GM19455 (cell line): ENCODE measurements at regions not wholly inside any gene's neighbourhood (a gene's known extent, or its start where the extent isn't known, plus 50 kb on each side); places are given as distances from the start of the nearest gene placed in this dataset.

Experiments used
- ATAC-seq: cut with Tn5 transposase; IDR thresholded peaks from one replicate; pipeline ENCODE4 v1.9.1; 2021; ENCODE audit not compliant: unreplicated experiment

DNA sequence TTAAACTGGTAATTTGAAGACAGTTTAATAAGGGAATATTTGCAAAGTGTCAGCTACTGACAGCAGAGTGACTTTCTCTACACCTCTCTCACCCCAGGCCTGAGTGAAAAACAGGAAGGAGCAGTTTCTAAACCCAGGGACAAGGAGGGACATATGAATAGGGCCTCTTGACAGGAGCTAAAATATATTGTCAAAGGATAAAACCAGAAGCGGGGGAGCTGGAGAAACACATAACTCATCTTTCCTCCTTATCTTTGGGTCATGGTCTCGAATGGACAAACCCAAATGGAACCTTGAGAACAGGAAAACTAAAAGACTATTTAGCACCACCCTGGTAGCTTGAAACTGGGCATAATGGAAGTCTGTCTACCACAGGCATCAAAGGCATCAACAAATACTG, 197.5 kb upstream of the FOXA2 start:
- no peak for ATAC-seq

DNA sequence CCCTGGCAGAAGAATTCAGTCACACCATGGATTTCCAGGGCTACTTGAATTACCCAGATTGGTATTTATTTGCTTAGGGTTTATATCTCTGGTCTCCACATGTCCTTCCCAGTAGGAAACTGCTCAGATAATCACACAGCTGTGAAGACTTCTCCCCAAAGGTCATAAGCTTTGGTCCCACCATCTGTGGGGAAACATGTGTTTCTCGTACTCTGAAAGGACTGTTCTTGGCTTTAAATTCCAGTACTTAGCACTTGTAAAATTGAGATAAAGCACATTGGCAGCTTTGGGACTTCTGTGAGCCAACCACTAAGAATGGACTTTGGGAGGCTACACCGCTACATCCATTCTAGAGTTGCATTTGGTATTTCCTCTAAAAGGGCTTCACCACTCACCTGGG, 205.3 kb upstream of the FOXA2 start:
- ATAC-seq = no peak

DNA sequence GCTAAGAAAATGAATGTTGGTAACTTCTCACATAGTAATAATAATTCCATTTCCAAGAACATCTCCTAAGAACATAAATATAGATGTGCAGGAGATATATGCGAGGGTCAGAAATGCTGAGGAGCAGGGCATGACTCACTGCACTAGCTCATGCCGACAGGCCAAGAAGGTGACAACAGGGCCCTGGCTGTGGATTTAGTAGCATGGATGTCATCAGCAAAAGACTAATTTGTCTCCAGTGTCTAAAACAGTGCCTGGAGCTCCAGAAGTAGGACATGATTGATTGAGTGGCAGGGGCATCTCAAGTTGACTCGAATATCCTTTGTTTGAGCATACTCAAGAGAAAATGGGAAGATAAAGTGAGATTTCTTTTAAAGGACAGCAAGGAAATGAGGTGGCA, 207.0 kb upstream of the FOXA2 start:
- no peak for ATAC-seq

DNA sequence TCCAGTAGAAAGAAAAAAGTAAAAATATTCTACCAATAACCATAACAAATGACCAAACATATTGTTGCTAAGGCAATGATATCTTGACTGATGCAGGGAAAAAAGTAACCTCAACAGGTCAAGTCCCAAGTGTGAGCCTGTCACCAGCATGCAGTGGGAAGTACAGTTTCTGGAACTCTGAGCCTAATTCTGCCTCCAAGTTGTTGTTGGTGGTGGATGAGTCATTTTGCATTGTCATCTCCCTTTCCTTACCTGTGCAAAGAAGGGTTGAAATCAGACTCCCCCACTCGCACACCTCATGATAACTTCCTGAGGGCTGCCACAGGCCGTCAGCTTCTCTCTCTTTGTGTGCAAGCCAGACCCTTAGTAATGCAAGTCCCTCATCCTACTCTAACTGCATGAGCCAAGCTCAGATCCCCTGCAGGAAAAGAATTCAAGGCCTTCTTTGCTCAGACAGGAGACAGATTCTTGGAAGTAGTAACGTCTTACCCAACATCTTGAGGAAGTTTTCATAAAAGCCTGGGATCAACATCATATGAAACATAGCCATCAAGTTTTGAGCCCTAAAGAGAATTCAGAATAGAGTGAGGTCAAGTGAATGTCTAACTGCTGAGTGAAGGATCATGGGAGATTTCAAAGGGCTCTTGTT, 207.6 kb upstream of the FOXA2 start:
- ATAC-seq = no peak

DNA sequence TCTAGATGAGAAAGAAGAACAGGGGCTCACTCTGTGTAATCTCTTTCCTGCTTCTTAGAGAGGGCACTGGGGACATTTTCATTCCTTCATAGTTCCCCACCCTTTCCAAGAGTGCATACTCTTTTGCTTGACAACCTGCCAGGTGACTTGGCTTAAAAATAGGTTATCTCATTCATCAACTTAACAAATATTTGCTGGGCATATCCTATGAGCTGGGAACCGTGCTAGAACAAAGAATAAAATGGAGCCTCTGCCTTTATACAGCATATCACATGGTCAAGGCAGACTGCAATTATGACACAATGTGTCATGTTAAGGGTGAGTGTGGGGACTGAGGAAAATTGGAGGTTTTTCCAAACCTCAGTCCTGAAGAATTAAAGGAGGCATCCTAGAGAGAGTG, 209.8 kb upstream of the FOXA2 start:
- ATAC-seq = no peak

DNA sequence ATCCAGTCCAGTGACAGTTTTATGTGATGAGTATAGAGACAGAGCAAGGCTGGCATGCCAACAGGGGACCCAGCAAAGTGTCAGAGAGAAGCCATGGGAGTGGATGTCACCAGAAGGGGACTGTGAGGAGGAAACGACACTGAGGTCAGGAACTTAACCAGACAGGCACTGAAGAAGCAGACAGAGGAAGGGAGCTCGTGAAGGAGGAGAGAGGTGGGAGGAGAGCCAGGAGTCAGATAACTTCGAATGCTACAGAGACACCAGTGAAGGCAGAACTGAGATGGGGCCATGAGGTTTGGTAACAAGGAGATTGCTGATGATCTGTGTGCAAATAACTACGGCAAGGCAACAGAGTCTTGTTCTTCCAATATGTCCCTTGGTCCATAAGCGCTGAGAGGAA, 211.1 kb upstream of the FOXA2 start:
- ATAC-seq = no peak

DNA sequence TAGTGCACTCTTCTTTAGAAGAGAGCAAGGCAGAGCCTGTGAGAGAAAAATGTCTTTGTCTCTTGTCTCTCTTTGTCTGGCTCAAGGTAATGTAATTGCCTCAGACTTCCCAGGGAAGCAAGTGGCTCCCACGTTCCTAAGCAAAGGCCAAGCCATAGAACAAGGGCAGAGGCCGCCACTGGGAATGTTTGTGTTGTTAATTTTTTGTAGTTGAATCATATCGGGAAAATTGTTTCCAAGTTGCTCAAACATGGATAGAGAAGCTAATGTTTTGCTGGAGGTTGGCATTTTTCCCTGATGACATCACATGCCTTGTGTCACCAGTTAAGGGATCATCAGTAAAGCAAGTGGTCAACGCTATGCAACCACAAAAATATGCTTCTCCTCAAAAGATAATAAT, 211.5 kb upstream of the FOXA2 start:
- no peak for ATAC-seq

DNA sequence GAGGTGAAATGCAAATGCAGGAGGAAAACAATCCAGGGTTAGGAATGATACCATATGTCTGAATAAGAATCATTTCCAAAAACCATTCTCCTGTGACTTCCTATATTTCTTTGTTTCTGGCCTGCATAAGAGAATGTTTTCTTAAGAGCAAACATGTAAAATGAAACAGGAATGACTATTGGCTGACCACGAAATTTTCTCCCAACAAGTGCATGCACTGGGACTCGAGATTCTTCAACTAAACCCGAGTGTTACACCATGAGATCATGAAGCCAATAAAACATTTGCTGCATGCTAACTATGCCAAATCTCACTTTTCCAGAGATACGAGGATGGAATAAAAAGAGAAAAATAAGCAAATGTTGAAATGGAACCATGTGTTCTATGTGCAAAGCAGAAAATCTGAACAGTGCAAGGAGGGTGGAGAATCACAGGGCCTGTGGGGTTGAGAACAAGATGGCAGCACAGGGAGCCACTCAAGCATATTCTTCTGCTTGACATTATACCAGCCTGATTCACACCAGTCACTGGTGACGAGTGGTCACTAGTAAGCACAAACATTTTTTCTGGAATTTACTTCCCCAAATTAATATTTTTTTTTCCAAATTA, 212.2 kb upstream of the FOXA2 start:
- no peak for ATAC-seq

DNA sequence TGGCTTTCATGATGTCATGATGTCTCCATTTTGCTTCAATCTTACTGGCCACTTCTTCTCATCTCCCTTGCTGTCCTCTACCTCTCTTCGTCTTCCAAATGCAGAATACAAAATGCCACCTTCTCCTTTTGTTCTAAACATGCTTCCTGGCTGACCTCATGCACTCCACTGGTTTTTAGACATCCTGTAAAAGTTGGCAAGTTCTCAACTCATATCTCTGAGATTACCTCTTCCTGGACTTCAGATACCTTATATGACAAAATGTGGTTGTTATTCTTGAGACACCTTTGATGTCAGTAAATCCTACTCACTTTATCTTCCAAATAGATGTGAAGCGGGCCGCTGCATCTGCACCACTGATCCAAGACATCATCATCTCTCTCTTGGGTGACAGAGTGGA, 212.7 kb upstream of the FOXA2 start:
- no peak for ATAC-seq

DNA sequence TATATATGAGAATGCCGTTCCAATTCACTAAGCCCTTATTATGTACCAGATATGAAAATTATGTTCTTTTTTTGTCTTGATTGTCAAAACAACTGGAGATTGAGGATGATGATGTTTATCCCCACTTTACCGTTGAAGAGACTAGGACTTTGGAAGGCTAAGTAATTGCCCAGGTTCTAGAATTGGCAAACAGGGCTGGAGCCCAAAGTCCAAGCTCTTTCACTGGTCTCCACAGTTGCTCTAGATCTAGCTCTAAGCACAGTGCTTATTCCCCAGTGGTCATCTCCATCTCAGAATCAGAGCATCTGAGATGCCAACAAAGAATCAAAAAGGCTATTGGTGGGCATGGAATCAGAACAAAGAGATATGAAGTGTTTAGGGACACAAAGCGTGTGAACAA, 215.3 kb upstream of the FOXA2 start:
- ATAC-seq = no peak

DNA sequence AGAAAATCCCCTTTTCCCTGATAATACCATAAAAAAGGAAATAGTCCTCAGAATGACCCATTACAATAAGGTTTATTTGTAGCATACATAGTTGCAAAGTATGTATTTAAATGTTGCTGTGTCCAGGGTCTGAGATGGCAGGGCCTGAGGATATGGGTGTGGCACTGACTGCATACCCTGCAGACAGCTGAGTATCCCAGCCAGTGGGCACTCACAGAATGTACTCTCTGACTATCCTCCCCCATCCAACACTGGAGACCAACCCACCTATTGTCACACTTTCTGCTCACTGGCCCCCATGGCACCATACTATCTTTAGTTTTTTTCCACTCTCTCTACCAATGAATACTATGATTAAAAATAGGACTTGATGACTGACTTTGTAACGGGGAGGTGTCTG, 215.8 kb upstream of the FOXA2 start:
- no peak for ATAC-seq

DNA sequence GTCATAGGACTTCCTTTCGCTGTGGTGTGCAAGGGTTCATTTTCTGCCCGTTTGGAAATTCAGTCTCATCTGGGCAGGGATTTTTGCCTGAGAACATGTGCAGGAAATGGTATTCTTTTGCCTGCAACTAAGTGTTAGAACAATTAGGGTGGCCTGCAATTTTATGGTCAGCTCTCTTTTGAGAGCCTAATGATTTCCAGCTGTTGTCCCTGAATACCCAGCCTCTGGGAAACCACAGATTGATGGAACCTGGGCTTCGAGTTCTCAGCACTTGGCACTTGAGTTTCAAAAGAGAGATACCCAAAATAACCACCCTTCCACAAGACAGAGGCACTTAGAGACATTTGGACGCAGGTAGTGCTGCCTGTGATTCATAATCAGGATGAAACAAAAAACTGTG, 217.2 kb upstream of the FOXA2 start:
- ATAC-seq = no peak

DNA sequence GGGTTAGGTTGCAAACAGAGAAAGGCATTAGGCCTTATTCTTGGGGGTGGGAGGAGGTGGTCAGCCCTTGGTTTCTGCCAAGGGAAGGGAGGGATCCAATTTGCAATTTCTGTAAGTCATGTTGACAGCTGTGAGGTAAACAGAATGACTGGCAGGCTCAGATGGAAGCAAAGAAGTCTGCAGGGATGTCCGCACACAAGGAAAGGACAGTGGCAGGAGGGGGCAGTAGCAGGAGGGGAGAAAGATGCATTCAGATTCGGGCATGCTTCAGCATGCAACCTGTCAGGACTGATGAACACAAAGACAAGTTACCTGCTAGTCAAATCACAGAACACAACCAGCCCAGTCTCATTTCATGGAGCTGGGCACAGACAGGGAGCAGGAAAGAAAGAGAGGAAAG, 217.9 kb upstream of the FOXA2 start:
- no peak for ATAC-seq

DNA sequence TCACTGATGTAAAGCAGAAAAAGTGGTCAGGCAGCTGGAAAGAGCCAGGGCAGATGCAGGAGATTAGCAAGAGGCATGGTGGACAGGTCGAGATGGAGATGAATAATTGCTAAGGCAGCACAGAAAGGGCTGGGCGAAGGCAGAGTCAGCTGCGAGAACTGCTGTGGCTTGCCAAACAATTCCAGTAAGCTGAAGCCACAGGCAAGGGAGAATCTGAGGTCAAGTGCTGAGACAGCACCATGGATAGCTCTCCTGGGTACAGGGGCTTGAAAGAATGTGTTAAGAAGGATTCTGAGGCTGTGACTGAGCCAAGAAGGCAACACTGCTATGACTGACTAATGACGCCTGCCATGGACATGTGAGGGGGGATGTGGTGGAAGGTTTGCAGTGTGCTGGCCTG, 220.8 kb upstream of the FOXA2 start:
- no peak for ATAC-seq

DNA sequence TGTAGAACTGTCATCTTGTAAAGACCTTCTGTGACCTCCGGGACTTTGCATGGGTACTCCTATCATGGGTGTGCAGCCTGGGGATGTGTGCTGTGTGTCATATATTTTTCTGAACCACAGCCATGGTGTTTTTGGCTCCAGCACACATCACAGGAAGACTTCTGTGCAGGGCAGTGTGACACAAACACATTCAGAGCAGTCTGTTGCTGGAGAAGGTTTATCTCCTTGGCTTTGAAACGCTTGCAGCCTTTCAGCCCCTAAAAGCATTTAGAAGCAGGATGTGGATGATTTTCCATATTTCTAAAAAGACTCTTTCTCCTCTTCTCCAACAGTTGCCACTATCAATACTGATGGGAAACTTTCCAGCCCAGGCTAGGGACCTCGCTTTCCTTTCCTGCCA, 221.6 kb upstream of the FOXA2 start:
- ATAC-seq = no peak

DNA sequence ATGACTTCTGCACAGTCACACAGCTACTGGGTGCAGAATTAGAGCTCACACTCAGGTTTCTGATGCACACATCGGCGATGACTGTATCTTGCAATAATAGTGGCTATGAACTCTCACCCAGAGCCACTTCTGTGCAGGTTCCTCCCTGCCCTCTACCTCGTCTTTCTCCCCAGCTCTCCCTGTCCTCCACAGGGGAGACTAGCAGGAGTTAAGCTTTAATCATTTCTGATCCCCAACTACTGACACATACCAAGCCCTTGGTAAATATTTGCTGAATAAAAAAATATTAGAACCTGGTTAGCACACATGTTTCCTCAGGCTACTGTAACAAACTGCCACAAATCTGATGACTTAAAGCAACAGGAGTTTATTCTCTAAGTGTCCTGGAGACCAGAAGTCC, 222.7 kb upstream of the FOXA2 start:
- no peak for ATAC-seq

DNA sequence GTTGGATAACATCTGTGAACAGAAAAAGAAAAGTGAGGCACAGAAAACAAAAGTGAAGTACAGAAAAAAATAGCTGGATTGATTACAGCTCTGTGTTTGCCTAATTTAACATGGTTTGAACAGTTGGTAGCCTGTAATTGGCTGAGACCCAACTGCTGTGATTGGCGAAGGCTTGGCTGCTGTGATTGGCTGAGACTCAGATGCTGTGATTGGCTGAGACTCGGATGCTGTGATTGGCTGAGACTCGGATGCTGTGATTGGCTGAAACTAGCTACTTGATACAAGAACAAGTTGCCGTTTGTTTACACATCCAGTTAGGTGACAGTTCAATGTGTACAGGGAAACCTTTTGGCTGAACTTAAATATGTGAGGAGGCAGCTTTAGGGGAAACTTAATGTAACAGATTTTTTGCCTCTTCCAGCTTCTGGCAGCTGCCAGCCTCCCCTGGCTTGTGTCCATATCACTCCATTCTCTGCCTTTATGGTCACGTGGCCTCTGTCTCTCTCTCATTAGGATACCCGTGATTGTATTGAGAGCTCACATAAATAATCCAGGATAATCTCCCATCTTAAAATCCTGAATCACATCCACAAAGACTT, 223.4 kb upstream of the FOXA2 start:
- ATAC-seq = no peak

DNA sequence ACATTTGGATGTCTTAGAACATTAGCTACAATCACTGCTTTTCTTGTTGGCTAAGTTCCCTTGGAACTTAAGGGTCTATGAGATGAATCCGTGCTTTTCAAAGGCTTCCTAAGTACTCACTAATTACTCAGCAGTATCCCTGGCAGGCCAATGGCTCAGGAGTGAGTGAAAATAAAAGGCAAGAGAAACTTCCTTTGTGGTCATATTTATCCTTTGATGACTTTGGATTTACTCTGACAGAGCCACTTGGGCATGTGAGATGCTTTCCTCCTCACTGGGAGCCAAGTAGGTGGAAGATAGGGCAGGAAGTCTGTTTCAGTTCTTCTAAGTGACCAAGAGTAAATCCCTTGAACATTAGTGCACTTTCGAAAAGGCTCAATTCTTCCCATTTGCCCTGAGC, 224.3 kb upstream of the FOXA2 start:
- no peak for ATAC-seq

DNA sequence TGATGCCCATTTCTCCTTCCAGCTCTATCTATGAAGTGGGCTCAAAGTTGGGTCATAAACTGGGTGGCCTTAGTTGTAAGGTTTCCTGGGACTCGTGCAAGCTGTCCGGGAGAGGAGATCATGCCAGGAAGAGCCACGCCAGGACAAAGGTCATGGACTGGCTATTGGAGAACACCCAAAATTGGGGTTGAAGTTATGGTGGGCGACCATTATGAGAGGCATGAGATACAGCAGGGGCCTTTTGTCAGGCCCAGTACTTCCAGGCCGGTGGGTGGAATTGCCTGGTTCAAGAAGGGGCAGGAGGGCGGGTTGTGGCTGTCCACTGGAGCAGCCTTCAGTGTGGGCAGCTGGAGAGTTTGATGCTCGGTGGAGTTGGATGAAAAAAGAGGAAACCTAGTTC, 225.1 kb upstream of the SSTR4 start:
- no peak for ATAC-seq

DNA sequence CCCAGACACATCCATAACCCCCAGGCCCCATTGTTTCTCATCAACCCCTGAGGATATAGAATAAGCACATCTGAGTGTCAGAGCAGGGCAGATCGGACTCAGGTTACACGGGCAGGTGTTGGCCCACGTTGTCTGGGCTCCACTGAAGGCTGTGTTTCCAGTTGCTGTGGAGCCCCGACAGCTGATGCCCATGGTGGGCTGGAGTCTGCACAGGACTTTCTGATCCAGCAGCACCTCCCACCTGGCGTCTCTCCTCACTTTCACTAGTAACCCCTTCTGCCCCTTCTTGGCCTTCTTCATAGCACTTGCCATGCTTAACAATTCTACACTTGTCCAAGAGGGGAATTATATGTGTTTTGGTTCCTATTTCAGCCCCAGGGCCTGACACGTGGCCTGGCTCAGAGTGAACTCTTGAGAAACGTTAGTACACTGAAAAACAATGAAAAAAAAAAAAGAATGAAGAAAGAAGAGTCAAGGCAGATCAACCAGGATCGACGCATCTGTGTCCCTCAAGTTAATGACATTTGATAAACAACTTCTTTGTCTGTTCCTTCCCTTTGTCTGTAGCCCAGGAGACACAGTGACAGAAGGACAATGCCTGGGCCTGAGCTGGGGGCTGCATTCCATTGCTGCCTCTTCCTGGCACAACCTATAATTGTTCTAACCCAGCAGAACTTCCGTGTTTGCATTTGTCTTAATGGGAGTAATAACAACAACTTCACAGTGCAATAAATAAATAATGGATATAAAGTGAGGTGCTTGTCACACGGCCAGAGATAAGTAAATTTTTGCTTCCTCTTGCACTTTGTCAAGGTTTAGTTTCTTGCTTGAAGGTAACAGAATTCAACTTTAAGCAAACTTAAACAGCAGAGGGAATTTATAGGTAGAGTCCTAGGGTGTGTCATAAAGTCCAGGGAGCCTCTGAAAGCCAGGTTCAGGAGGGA, 224.2 kb upstream of the SSTR4 start:
- no peak for ATAC-seq

DNA sequence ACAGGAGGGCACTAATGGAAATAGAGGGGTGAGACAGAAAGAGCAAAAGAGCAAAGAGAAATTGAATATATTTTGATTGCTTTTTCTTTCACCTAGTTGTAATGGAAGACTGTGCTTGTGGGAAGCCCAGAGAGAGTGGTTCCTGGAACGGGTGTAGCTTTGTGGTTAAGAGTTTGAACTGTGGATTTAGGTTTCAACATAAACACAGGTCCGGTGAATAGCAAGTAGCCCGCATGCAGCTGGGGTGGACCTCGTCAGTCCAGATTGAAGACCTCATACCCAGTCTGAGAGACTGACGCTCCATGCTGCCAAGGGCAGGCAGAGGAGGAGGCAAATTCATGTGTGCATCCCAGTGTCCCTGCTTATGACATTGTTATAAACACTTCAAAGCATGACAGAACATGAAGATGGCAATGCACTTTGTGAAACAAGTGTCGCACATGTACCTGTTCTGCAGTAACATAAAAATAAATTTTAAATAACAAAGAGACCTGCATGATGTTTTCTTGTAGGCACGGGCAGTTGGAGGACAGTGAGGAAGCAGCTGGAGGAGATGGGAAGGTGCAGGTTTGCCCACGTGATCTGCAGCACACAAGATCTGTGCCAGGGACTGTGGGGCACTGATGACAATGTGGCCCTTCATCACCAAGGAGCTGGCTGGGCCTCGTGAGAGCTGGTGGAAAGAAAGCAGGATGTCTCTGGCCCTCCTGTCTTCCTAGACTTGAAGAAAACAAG, 220.5 kb upstream of the SSTR4 start:
- no peak for ATAC-seq
